MM.1S (cell line): ENCODE measurements at regions not wholly inside any gene's neighbourhood (a gene's known extent, or its start where the extent isn't known, plus 50 kb on each side); places are given as distances from the start of the nearest gene placed in this dataset.

Source experiments
- DNase-seq: peaks from one replicate; pipeline ENCODE4 v3.0.0-alpha.2; 2015
- H2AFZ ChIP-seq: fragments of 300-600 bp; sonication (generic); 2 replicates; pipeline ENCODE4 v1.6.0; 2016; ENCODE audit warnings: antibody characterized with exemption, low read length
- H3F3A ChIP-seq: fragments of 300-600 bp; sonication (generic); 2 replicates; pipeline ENCODE4 v1.6.1; 2016; ENCODE audit warnings: mild to moderate bottlenecking, antibody characterized with exemption, low read length, moderate library complexity, mixed read lengths; ENCODE audit not compliant: insufficient read depth
- H3K27ac ChIP-seq: fragments of 300-600 bp; sonication (generic); 2 replicates; pipeline ENCODE4 v1.5.1; 2016; ENCODE audit warnings: mild to moderate bottlenecking, low read length
- H3K27me3 ChIP-seq: fragments of 300-600 bp; sonication (generic); replicated peaks from 2 replicates; pipeline ENCODE4 v1.6.0; 2016; ENCODE audit warnings: low read length; ENCODE audit not compliant: insufficient read depth
- H3K36me3 ChIP-seq: fragments of 300-600 bp; sonication (generic); replicated peaks from 2 replicates; pipeline ENCODE4 v1.6.1; 2016; ENCODE audit warnings: mild to moderate bottlenecking, low read length, mixed read lengths; ENCODE audit not compliant: insufficient read depth
- H3K4me1 ChIP-seq: fragments of 300-600 bp; sonication (generic); 2 replicates; pipeline ENCODE4 v1.6.1; 2016; ENCODE audit warnings: low read length, mixed read lengths
- H3K4me2 ChIP-seq: fragments of 300-600 bp; sonication (generic); 2 replicates; pipeline ENCODE4 v1.6.0; 2016; ENCODE audit warnings: low read depth, low read length
- H3K4me3 ChIP-seq: fragments of 300-600 bp; sonication (generic); 2 replicates; pipeline ENCODE4 v1.5.1; 2016; ENCODE audit warnings: low read length, mixed read lengths
- H3K79me2 ChIP-seq: fragments of 300-600 bp; sonication (generic); 2 replicates; pipeline ENCODE4 v1.6.1; 2016; ENCODE audit warnings: mixed run types, low read length, mixed read lengths
- H3K9ac ChIP-seq: fragments of 300-600 bp; sonication (generic); 2 replicates; pipeline ENCODE4 v1.6.1; 2016; ENCODE audit warnings: low read length, mixed read lengths
- H3K9me2 ChIP-seq: fragments of 300-600 bp; sonication (generic); replicated peaks from 2 replicates; pipeline ENCODE4 v1.6.1; 2016; ENCODE audit warnings: mild to moderate bottlenecking, low read length, mixed read lengths; ENCODE audit not compliant: insufficient read depth
- H3K9me3 ChIP-seq: fragments of 300-600 bp; sonication (generic); replicated peaks from 2 replicates; pipeline ENCODE4 v1.6.1; 2016; ENCODE audit warnings: mild to moderate bottlenecking, low read length, mixed read lengths; ENCODE audit not compliant: insufficient read depth
- H4K20me1 ChIP-seq: fragments of 300-600 bp; sonication (generic); 2 replicates; pipeline ENCODE4 v1.6.1; 2016; ENCODE audit warnings: mild to moderate bottlenecking, low read length, moderate library complexity, mixed read lengths; ENCODE audit not compliant: insufficient read depth
- EZH2 ChIP-seq: fragments of 300-600 bp; sonication (generic); optimal IDR thresholded peaks from 2 replicates; pipeline ENCODE3; 2017; ENCODE audit warnings: low read depth, mild to moderate bottlenecking, antibody characterized with exemption, low read length, mixed read lengths
- EZH2phosphoT487 ChIP-seq: fragments of 300-600 bp; sonication (generic); IDR thresholded peaks from 2 replicates; pipeline ENCODE4 v1.6.1; 2018; ENCODE audit warnings: antibody characterized with exemption, low read length
- TF ChIP-seq, protein P1 (sequence below): fragments of 300-600 bp; sonication (generic); IDR thresholded peaks from 2 replicates; pipeline ENCODE4 v1.5.1; 2016; ENCODE audit warnings: antibody characterized with exemption, low read length, mixed read lengths

DNA sequence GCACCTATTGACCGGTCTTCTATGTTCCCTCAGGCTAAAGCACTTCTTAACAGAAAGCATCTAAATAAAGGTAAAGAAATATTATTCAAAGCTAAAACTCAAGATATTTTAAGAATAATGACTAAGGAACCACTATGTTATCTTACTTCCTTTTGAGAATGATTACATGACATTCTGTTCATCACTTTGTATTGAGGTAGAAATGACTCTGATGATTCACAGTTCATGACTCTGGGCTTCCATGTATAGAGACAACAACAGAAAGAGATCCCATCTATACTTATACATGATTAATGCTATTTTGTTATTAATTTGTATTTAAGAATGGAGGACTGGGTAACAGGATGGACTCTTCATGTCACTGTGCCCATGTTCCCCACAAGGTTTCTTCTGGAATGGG, 218.3 kb upstream of the OR4E1 start:
- Histone ChIP-seq H3K27ac (no peak overlapping the region), H4K20me1 (no peaks in the 10 kb centered on the region), H2AFZ (no peak overlapping the region), H3K79me2 (no peaks in the 10 kb centered on the region), H3K27me3 (no peaks in the 10 kb centered on the region), H3K4me1 (no peaks in the 10 kb centered on the region), H3K9me3 (no peaks in the 10 kb centered on the region), H3K4me2 (no peak overlapping the region), H3K9ac (no peak overlapping the region), H3K4me3 (no peak overlapping the region), H3F3A (no peaks in the 10 kb centered on the region), H3K36me3 (no peaks in the 10 kb centered on the region), H3K9me2 (no peaks in the 10 kb centered on the region)
- DNase-seq = no peak
- TF ChIP-seq, protein P1, sequence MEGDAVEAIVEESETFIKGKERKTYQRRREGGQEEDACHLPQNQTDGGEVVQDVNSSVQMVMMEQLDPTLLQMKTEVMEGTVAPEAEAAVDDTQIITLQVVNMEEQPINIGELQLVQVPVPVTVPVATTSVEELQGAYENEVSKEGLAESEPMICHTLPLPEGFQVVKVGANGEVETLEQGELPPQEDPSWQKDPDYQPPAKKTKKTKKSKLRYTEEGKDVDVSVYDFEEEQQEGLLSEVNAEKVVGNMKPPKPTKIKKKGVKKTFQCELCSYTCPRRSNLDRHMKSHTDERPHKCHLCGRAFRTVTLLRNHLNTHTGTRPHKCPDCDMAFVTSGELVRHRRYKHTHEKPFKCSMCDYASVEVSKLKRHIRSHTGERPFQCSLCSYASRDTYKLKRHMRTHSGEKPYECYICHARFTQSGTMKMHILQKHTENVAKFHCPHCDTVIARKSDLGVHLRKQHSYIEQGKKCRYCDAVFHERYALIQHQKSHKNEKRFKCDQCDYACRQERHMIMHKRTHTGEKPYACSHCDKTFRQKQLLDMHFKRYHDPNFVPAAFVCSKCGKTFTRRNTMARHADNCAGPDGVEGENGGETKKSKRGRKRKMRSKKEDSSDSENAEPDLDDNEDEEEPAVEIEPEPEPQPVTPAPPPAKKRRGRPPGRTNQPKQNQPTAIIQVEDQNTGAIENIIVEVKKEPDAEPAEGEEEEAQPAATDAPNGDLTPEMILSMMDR = no peak
- TF ChIP-seq EZH2phosphoT487 (no peak), EZH2 (no peak)

DNA sequence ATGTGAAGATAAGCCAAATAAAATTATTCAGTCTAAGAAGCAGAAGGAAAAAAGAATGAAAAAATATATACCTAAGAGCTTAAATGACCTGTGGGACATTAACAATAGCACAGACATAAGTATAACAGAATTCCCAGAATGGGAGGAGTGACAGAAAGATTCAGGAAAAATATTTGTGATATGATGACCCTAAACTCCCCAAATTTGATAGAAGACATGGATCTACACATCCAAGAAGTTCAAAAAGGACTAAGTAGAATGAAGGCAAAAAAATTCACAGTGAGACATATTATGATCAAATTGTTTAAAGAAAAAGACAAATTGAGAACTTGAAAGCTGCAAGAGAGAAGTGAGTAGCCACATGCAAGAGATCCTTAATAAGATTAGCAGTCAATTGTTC, 211.4 kb upstream of the OR4E1 start:
- TF ChIP-seq EZH2 (no peak), EZH2phosphoT487 (no peak)
- TF ChIP-seq, protein P1 = no peak
- H3K4me1 ChIP-seq = no peaks in the 10 kb centered on the region
- no peaks in the 10 kb centered on the region for H3K27me3 ChIP-seq
- H3K4me2 ChIP-seq = no peak overlapping the region
- DNase-seq = no peak
- no peak overlapping the region for H2AFZ ChIP-seq
- H3K27ac ChIP-seq = no peak overlapping the region
- H3K79me2 ChIP-seq = no peaks in the 10 kb centered on the region
- no peaks in the 10 kb centered on the region for H3F3A ChIP-seq
- H3K36me3 ChIP-seq = no peaks in the 10 kb centered on the region
- H4K20me1 ChIP-seq = no peaks in the 10 kb centered on the region
- H3K9me3 ChIP-seq = no peaks in the 10 kb centered on the region
- H3K4me3 ChIP-seq = no peak overlapping the region
- H3K9me2 ChIP-seq = no peaks in the 10 kb centered on the region
- no peak overlapping the region for H3K9ac ChIP-seq

DNA sequence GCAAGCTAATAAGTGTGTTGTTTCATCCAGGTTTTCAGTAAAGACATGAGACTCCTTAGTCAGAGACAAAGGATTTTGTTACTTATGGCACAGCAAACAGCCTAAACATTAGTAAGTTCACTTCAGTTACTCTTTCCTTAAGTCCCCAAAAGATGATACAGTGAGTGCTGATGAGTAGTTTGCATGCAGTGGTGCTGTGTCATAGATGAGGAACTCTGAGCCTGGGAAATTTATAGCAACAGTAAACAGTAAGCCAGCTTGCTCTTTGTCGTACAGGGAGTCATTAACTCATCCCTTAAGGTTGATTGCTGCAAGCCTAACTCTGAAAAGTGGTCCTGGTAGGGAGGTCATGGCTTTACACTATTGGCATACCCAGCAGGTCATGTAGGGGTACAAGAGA, 208.6 kb upstream of the OR4E1 start:
- Histone ChIP-seq H3F3A (no peaks in the 10 kb centered on the region), H3K27ac (no peak overlapping the region), H3K9ac (no peak overlapping the region), H3K9me3 (no peaks in the 10 kb centered on the region), H3K36me3 (no peaks in the 10 kb centered on the region), H3K79me2 (no peaks in the 10 kb centered on the region), H3K4me3 (no peak overlapping the region), H3K4me1 (no peaks in the 10 kb centered on the region), H2AFZ (no peak overlapping the region), H3K27me3 (no peaks in the 10 kb centered on the region), H3K4me2 (no peak overlapping the region), H4K20me1 (no peaks in the 10 kb centered on the region), H3K9me2 (no peaks in the 10 kb centered on the region)
- DNase-seq = no peak
- TF ChIP-seq EZH2phosphoT487 (no peak), EZH2 (no peak)
- TF ChIP-seq, protein P1 = no peak

DNA sequence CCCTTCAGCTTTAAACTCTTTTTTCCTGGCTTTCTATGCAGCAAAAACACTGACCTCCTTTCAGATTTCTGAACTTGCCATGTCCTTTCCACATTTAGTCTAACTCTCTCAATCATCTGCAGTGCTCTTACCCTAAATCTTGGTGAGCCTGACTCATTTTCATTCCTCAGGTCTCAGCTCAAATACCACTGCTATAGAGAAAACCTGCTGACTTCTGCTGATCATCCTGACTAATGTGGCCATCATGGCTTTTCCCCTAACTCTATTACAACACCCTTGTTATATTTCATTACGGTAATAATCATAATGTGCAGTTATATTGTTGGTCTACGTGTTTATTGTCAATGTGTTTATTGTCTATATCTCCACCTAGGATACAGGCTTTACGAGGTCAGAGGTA, 207.3 kb upstream of the OR4E1 start:
- no peaks in the 10 kb centered on the region for H3F3A ChIP-seq
- no peak for TF ChIP-seq EZH2
- TF ChIP-seq EZH2phosphoT487 = no peak
- TF ChIP-seq, protein P1 = no peak
- no peaks in the 10 kb centered on the region for H3K4me1 ChIP-seq
- H3K36me3 ChIP-seq = no peaks in the 10 kb centered on the region
- H3K9ac ChIP-seq = no peak overlapping the region
- H3K79me2 ChIP-seq = no peaks in the 10 kb centered on the region
- no peak for DNase-seq
- no peaks in the 10 kb centered on the region for H3K27me3 ChIP-seq
- H2AFZ ChIP-seq = no peak overlapping the region
- H3K9me3 ChIP-seq = no peaks in the 10 kb centered on the region
- H3K9me2 ChIP-seq = no peaks in the 10 kb centered on the region
- no peaks in the 10 kb centered on the region for H4K20me1 ChIP-seq
- no peak overlapping the region for H3K4me2 ChIP-seq
- H3K4me3 ChIP-seq = no peak overlapping the region
- H3K27ac ChIP-seq = no peak overlapping the region
